Activated effector memory CD4-positive, alpha-beta T cell treated with anti-CD3 and anti-CD28 coated beads, Interleukin-2, amount 50 U/mL, for 16 hours (primary cell): ENCODE measurements at regions not wholly inside any gene's neighbourhood (a gene's known extent, or its start where the extent isn't known, plus 50 kb on each side); places are given as distances from the start of the nearest gene placed in this dataset.

Experiments used
- DNase-seq: peaks from one replicate; pipeline ENCODE4 v3.0.0-alpha.2; 2020

- DNase-seq = no peak
Observed at GRCh38 chr5:15447209-15447608, 52.8 kb upstream of the FBXL7 start.

- DNase-seq = no peak
Observed at GRCh38 chr5:15446552-15446951, 53.4 kb upstream of the FBXL7 start.

GRCh38 chr5:15442193-15442570, 57.8 kb upstream of the FBXL7 start:
- no peak for DNase-seq

GRCh38 chr5:15441433-15442192, 58.4 kb upstream of the FBXL7 start:
- no peak for DNase-seq

GRCh38 chr5:15440434-15440833, 59.5 kb upstream of the FBXL7 start:
- no peak for DNase-seq

- DNase-seq = no peak
Observed at GRCh38 chr5:15439801-15440200, 60.2 kb upstream of the FBXL7 start.

- DNase-seq = no peak
Observed at GRCh38 chr5:15433709-15434108, 66.3 kb upstream of the FBXL7 start.

- no peak for DNase-seq
Observed at GRCh38 chr5:15431923-15432322, 68.1 kb upstream of the FBXL7 start.

GRCh38 chr5:15425766-15426165, 74.2 kb upstream of the FBXL7 start:
- no peak for DNase-seq

GRCh38 chr5:15424769-15425168, 75.2 kb upstream of the FBXL7 start:
- no peak for DNase-seq

GRCh38 chr5:15421921-15422412, 78.0 kb upstream of the FBXL7 start:
- no peak for DNase-seq

- DNase-seq = no peak
Observed at GRCh38 chr5:15421381-15421780, 78.6 kb upstream of the FBXL7 start.

GRCh38 chr5:15420201-15420600, 79.8 kb upstream of the FBXL7 start:
- no peak for DNase-seq

- no peak for DNase-seq
Observed at GRCh38 chr5:15417156-15417555, 82.8 kb upstream of the FBXL7 start.

GRCh38 chr5:15406478-15406877, 93.5 kb upstream of the FBXL7 start:
- DNase-seq = no peak

- DNase-seq = no peak
Observed at GRCh38 chr5:15393146-15393545, 106.8 kb upstream of the FBXL7 start.

- no peak for DNase-seq
Observed at GRCh38 chr5:15391704-15392397, 108.1 kb upstream of the FBXL7 start.

- no peak for DNase-seq
Observed at GRCh38 chr5:15388866-15389265, 111.1 kb upstream of the FBXL7 start.

- DNase-seq = no peak
Observed at GRCh38 chr5:15387931-15388524, 112.0 kb upstream of the FBXL7 start.

GRCh38 chr5:15386122-15386521, 113.9 kb upstream of the FBXL7 start:
- no peak for DNase-seq

- no peak for DNase-seq
Observed at GRCh38 chr5:15385553-15385952, 114.4 kb upstream of the FBXL7 start.

- DNase-seq = no peak
Observed at GRCh38 chr5:15385037-15385436, 114.9 kb upstream of the FBXL7 start.

GRCh38 chr5:15384581-15384980, 115.4 kb upstream of the FBXL7 start:
- no peak for DNase-seq

GRCh38 chr5:15384176-15384575, 115.8 kb upstream of the FBXL7 start:
- no peak for DNase-seq
